NCI-H1436 (cell line): ENCODE measurements at regions not wholly inside any gene's neighbourhood (a gene's known extent, or its start where the extent isn't known, plus 50 kb on each side); places are given as distances from the start of the nearest gene placed in this dataset.
"Not testable (repeated sequence)": the region's sequence is repeated elsewhere in the genome, so short reads cannot be mapped to it uniquely, and the experiment has no call there.

Source experiments
- DNase-seq: peaks from one replicate; lab custom pipeline; 2025; lab: John Stamatoyannopoulos, UW

DNA sequence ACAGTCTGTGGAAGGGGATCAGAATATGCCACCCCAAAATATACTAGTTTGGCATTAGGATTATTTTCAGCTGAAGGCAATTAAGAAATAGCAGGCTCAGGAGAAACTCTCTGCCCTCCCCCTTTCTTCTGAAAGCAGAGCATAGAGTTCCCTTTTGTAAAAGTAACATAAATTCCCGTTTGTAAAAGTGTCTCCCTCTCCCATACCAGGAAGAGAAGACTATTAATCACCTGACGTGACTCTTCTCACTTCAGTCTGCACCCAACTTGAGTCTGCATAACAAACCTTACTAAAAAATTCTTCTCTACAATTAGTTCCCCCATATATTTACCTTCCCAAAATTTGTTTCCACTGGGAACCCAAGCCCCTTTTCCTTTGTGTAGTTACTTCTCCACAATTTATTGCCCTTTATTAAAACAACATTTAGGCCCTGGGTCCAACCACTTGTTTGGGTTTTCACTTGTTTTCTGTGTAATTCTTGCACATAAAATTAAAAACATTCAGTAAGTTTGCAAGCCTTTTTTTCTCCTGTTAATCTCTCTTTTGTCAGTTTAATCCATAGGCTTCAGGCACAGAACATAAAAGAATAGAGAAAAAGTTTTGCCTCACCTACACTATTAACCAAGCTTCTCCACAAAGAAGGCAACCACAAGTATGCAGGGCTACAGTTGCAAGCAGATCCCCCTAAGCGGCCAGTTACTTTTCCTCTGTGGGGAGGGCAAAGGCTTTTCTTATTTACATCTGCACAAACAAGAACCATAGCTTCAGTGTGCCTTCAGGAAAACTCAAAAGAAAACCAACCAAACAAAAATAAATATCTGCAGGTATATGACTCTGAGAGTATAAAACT is 73.8 kb upstream of the EPCAM start:
- DNase-seq: no peak

GRCh38 chr2:47293976-47294375 is 75.1 kb upstream of the EPCAM start:
- no peak for DNase-seq

GRCh38 chr2:47288864-47289263 is 80.2 kb upstream of the EPCAM start:
- DNase-seq: no peak

GRCh38 chr2:47283659-47284058 is 85.5 kb upstream of the EPCAM start:
- DNase-seq: no peak

- DNase-seq: no peak
These were observed 86.4 kb upstream of the EPCAM start for GRCh38 chr2:47282621-47283272.

DNA sequence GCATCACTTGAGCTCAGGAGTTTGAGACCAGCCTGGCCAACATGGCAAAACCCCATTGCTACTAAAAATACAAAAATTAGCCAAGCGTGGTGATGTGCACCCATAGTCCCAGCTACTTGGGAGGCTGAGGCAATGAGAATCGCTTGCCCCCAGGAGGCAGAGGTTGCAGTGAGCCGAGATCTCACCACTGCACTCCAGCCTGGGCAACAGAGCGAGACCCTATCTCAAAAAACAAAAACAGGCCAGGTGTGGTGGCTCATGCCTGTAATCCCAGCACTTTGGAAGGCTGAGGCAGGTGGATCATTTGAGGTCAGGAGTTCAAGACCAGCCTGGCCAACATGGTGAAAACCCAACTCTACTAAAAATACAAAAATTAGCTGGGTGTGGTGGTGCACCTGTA is 89.6 kb upstream of the EPCAM start:
- DNase-seq: not testable (repeated sequence)

GRCh38 chr2:47277987-47278386 is 91.1 kb upstream of the EPCAM start:
- no peak for DNase-seq

GRCh38 chr2:47277187-47277586 is 91.9 kb upstream of the EPCAM start:
- no peak for DNase-seq

DNA sequence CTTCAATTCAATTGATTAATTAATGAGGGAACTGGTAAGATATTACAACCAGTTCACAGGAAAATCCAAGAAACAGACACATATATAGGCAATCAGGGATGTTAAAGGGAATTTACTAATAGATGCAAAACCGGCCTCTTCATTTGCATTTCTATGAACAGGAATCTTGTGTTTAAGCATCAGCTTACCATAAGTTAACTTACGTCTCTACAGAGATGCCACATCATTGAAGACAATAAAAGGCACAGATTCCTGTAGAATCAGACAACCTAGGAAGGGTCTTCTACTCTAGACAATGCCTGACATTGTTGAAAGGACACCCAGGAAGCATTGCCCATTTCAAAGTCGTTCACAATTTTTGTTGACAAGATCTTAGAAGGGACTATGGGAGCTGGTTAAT is 93.0 kb upstream of the EPCAM start:
- DNase-seq: no peak

DNA sequence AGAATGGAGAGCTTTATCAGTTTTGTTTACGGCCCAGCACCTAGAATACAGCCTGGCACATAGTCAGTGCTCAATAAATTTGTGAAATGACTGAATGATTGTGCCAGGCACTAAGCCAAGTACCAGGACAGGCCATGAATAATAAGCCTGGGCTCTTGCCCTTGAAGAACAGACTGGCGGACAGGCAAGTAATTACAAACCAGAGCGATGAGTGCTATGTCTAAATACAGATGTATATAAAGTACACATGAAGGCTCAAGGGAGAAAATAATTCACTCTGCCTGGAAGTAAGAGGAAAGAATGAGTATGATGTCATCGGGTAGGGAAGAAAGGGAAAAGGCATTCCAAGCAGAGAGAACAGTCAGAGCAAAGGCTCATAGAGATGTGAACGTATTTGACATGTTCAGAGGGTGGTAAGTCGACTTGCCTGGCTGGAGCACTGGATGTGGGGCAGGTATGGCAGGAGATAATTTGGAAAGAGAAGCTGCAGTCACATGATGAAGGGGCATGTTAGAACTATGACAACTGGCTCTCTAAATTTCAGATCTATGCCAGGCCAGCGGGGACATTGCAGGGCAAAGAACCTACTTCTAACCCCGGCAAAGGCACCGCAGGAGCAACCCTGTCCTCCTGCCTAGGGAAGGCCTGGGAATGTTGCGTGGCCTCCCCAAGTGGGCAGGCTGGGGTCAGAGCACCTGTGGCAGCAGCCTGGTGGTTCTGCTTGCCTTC is 94.9 kb upstream of the EPCAM start:
- DNase-seq: no peak

- DNase-seq: no peak
These were observed 96.0 kb upstream of the EPCAM start for GRCh38 chr2:47272905-47273758.

DNA sequence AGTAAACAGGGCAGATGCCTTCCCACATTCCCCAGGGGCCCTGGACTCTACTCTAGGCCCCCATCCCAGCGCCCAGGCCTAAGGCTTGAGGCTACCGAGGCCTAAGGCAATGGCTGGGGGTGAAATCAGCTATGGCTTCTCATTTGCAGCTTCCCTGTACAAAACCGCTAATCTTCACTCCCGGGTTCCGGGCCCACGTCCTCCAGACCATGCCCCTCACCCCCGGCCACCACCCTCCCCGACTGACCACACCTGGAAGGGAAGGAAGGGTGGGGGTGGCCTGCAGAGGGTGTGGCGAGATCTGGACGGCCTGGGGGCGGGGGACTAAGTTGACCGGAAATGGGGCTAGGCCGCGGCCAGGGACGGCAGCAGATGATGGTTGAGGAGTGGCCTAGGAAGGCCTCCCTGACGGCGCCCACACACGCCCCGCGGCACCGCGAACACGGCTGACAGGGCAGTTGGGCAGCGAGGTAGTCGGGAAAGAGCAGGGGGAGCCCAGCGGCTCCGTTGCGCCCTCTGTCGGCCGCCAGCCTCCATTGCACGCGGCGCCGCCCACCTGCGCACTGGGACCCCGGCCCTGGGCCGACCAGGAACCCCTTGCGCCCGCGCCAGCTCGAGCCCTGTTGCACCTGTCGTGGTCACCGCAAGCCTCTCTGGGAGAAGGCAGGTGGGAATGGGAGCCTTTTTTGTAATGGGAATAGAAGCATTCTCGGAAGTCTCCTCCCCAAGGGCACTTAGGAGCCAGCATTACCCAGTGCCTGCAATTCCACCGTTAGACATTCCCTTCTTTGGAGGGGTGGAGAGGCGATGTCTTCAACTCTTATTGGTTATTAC is 95.9 kb upstream of the CALM2 start:
- peak; percentile 46 for DNase-seq

GRCh38 chr2:47271054-47272000 is 95.0 kb upstream of the CALM2 start:
- DNase-seq: peak; percentile 36

DNA sequence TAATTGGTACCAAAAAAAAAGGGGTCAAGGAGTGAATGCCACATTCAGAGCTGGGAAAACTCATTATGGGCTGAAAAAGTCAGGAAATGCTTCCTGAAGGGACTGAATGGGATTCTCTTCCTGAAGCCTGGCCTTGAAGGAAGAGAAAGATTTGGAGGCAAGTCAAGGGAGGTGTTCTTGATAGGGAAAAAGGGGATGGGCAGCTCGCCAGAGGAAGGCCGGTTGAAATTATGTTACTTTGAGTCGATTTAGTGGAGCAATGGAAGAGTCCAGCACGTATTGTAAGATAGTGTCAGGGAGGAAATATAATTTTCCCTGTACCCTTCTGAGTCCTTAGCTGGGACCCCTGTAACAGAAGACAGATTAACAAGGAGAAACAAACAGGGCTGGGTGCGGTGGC is 94.1 kb upstream of the CALM2 start:
- DNase-seq: no peak

DNA sequence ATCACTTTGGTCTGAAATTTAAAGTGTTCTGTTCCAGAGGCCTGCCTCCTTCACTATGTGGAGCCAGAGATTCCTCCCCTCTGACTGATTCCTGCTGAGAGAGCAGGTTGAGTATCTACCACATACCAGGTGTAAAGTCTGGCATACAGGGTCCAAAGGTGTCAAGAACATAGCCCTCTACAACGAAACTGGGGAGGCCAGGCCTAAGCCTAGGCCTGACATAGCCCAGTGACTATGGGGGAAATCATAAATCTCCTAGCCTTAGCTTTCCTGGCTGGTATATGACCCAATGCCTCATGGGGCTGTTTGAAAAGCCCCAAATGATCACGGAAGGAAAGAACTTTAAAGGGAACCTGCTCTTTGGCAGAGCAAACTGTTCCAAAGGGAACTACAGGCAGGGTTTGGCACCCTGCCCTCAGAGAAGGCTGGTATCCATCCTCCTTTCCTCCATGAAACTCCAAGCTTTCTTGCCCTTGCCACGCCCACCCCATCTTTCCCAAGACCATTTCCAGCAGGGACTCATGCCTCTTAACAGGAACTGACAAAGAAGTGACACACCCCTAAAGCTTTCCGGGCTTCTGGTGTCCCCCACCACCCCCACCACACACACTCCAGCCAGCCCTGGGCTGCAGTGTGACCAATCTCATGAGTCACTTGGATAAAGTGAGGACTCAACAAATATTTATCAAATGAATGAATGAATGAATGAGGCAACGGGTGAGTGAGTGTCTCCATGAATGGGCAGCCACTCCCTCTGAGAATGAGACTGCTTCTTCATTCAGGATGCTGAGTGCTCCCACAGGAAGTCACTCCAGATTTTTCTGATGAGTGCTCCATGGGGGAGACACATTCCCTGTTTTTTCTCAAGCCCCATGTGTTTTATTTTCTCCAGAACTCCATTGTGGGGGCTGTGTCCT is 93.3 kb upstream of the CALM2 start:
- no peak for DNase-seq

DNA sequence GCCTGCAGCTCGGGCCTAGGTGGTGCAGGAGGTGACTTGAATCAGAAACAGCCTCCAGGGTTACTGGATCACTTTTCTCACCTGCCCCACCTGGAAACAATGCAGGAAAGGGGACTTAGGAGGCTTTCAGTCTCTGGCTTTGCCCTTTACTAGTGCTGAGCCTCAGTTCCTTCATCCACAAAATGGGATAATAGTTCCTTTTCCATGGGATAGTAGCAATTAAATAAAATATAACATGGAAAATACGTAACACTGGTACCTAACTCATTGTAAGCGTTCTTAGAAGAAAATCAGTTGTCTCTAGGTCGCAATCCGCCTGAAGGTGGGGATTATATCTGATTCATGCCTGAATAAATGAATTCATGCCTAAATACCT is 91.4 kb upstream of the CALM2 start:
- no peak for DNase-seq

DNA sequence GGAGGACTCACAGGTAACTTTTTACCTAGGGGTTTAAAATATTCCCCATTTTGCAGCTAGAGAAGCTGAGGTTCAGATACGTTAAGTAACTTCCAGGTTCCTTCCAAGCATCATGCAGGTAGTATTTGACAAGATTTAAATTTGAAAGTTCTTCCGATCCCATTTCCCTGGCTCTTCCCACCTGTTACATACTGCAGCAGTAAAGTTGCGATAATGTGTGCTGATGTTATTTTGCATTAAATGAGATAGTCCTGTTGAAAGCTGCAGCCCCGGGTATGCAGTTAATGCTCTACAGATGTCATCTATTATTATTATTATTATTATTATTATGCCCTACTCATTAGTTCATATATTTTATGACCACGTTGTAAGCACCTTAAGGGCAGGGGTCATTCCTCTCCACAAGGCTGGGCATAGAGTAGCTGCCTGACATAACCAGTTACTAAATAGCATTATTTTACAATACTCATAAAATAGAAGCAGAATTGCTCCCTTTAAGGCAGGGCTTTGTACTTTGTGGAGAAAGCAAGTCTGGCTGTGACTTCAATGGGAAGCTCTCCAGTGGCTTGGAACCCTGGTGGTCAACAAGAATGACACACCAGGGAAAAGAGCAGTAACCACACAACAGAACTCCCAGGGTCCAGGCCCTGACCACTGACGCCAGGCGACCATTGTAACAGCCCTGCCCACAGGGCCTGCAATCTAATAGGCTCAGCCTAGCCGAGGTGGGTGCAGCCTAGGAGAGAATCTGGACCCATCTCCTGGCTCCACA is 90.8 kb upstream of the CALM2 start:
- DNase-seq: no peak

DNA sequence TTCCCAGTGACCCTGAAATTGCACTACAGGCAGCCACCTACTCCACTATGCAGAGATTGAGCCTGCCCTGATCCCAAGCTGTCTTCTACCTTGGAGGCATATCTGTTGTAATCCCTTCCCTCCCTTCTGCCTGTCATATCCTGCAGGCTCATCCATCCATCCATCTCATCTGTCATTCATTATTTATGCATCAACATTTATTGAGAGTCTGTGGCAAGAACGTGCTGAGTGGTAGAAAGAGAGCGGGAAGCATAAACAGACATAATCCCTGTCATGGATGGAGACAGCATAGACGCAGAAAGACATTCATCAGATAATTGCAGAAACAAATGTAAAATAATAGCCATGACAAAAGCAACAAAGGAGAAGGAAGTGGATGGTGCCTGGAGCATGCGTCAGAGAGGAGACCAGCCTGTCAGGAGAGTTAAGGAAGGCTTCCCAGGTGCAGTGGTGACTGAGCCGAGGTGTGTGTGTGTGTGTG is 89.5 kb upstream of the CALM2 start:
- DNase-seq: peak; percentile 53
